GM10266 (cell line): ENCODE measurements at regions not wholly inside any gene's neighbourhood (a gene's known extent, or its start where the extent isn't known, plus 50 kb on each side); places are given as distances from the start of the nearest gene placed in this dataset.

Source experiments
- DNase-seq: peaks from one replicate; pipeline ENCODE4 v3.0.0; 2012; ENCODE audit errors: extremely low spot score
- TF ChIP-seq, protein P1 (sequence below): IDR thresholded peaks from 2 replicates; pipeline ENCODE4 v1.5.1; 2012; ENCODE audit warnings: mild to moderate bottlenecking, low read depth; ENCODE audit not compliant: control insufficient read depth, insufficient read depth; ENCODE audit errors: missing control alignments

GRCh38 chr13:78227709-78228108, 309.1 kb upstream of the EDNRB start:
- TF ChIP-seq, protein P1, sequence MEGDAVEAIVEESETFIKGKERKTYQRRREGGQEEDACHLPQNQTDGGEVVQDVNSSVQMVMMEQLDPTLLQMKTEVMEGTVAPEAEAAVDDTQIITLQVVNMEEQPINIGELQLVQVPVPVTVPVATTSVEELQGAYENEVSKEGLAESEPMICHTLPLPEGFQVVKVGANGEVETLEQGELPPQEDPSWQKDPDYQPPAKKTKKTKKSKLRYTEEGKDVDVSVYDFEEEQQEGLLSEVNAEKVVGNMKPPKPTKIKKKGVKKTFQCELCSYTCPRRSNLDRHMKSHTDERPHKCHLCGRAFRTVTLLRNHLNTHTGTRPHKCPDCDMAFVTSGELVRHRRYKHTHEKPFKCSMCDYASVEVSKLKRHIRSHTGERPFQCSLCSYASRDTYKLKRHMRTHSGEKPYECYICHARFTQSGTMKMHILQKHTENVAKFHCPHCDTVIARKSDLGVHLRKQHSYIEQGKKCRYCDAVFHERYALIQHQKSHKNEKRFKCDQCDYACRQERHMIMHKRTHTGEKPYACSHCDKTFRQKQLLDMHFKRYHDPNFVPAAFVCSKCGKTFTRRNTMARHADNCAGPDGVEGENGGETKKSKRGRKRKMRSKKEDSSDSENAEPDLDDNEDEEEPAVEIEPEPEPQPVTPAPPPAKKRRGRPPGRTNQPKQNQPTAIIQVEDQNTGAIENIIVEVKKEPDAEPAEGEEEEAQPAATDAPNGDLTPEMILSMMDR: no peak
- no peak for DNase-seq

- DNase-seq: no peak
- TF ChIP-seq, protein P1: no peak
Measured at GRCh38 chr13:78215458-78216108, 297.0 kb upstream of the EDNRB start.

DNA sequence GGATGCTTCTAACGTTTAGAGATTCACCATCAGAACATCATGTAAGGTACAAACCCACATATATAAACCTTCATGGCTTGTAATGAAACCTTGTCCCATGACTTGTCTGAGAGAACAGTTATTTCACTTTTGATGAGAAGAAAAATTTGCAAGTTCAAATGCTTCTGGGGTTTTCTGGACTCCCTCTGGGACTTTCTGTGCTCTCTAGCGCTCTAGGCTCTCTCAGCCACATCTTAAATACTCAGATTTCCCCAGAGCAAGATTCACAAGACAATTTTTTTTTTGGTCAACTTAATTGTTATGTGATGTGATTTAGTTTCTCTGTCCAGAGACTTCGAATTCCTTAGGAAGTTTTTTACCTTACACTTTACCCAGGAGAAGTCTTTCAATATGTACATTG, 282.8 kb upstream of the EDNRB start:
- peak; percentile 38 for DNase-seq
- TF ChIP-seq, protein P1: no peak

GRCh38 chr13:78198821-78199220, 280.2 kb upstream of the EDNRB start:
- no peak for DNase-seq
- TF ChIP-seq, protein P1: no peak

- TF ChIP-seq, protein P1: no peak
- no peak for DNase-seq
Measured at GRCh38 chr13:78198419-78198818, 279.8 kb upstream of the EDNRB start.

GRCh38 chr13:78197231-78197630, 278.6 kb upstream of the EDNRB start:
- DNase-seq: no peak
- TF ChIP-seq, protein P1: no peak

DNA sequence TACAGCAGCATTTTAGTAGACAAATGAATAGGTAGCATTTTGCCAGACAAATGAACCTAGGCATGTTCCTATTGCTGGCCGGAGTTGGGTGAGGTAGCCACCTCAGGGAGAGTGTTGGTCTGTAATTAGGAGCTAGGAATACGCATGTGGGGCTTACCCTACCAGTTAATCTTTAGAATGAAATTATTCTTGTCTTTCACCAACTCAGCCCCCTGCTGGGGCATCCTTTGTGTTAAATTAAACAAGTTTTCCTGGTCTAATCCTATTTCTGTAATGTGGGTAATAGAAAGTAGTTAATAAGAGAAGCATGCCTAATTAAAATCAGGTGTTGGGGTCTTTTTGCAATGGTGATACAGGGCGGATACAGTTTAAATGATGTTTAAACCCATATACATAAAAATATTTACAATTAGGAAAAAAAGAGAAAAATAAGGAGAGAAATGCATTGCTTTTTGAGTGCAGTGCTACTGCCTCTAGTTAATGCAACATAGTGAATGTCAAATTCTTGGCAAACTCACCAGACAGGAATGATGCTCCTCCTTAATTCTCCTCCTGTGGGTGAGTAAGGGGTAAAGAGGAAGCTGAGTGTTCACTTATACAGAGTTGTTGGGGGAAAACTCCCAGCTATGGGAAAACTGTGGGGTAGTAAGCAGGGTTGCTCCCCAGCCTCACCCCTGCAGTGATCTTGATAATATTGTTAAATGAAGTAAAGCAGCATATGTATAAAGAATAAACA, 276.4 kb upstream of the EDNRB start:
- no peak for DNase-seq
- TF ChIP-seq, protein P1: no peak
